Upper lobe of left lung (tissue), 4 donors: ENCODE measurements at regions not wholly inside any gene's neighbourhood (a gene's known extent, or its start where the extent isn't known, plus 50 kb on each side); places are given as distances from the start of the nearest gene placed in this dataset.

Source experiments
- POLR2A ChIP-seq, 4 donors: fragments of 450-650 bp; IDR thresholded peaks; one replicate each; pipeline ENCODE4 v1.5.1; 2016 to 2017; ENCODE audit warnings: antibody characterized with exemption in 4 of 4, mild to moderate bottlenecking in 2 of 4
- TF ChIP-seq, protein P1 (sequence below), 6 experiments: fragments of 450-650 bp in 4 of 6; fragments of 200-600 bp in 2 of 6; sonication (generic) in 2 of 6; IDR thresholded peaks; one replicate each; pipeline ENCODE4 v1.5.1; 2016 to 2019; ENCODE audit warnings: antibody characterized with exemption in 6 of 6

DNA sequence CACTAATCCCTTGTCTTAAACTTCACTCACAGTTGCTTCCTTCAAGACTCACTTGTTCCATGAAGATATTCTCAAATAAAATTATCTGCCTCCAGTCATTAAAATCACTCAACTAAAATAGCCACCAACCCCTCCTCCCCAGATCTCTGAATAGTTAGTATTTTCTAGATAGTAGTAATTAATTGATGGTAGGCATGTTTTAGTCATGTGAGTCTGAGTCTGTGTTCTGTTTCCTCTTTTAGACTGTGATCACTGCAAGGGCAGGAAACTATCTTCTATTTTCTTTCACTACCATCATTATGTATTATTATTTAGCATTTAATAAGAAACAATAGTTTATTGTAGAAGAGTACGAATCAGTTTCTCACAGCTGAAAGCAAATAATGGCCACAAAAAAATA is 1080.5 kb downstream of the IGSF11 start:
- no peak for TF ChIP-seq POLR2A (IDR thresholded peaks at IDR 0.05)
- TF ChIP-seq, protein P1, sequence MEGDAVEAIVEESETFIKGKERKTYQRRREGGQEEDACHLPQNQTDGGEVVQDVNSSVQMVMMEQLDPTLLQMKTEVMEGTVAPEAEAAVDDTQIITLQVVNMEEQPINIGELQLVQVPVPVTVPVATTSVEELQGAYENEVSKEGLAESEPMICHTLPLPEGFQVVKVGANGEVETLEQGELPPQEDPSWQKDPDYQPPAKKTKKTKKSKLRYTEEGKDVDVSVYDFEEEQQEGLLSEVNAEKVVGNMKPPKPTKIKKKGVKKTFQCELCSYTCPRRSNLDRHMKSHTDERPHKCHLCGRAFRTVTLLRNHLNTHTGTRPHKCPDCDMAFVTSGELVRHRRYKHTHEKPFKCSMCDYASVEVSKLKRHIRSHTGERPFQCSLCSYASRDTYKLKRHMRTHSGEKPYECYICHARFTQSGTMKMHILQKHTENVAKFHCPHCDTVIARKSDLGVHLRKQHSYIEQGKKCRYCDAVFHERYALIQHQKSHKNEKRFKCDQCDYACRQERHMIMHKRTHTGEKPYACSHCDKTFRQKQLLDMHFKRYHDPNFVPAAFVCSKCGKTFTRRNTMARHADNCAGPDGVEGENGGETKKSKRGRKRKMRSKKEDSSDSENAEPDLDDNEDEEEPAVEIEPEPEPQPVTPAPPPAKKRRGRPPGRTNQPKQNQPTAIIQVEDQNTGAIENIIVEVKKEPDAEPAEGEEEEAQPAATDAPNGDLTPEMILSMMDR (IDR thresholded peaks at IDR 0.05) = no peak
